HG03060 (cell line): ENCODE measurements at regions not wholly inside any gene's neighbourhood (a gene's known extent, or its start where the extent isn't known, plus 50 kb on each side); places are given as distances from the start of the nearest gene placed in this dataset.
"Not testable (repeated sequence)": the region's sequence is repeated elsewhere in the genome, so short reads cannot be mapped to it uniquely, and the experiment has no call there.

Source experiments
- ATAC-seq: cut with Tn5 transposase; IDR thresholded peaks from one replicate; pipeline ENCODE4 v1.9.1; 2021; ENCODE audit warnings: low read depth, moderate number of reproducible peaks; ENCODE audit not compliant: unreplicated experiment

- ATAC-seq: no peak
Observed at GRCh38 chr1:238331557-238331956, 440.8 kb upstream of the ZP4 start.

GRCh38 chr1:238329671-238330070 lies 438.9 kb upstream of the ZP4 start:
- ATAC-seq: no peak

- not testable (repeated sequence) for ATAC-seq
Observed at GRCh38 chr1:238327033-238327432, 436.3 kb upstream of the ZP4 start.

GRCh38 chr1:238326479-238326878 lies 435.8 kb upstream of the ZP4 start:
- ATAC-seq: not testable (repeated sequence)

DNA sequence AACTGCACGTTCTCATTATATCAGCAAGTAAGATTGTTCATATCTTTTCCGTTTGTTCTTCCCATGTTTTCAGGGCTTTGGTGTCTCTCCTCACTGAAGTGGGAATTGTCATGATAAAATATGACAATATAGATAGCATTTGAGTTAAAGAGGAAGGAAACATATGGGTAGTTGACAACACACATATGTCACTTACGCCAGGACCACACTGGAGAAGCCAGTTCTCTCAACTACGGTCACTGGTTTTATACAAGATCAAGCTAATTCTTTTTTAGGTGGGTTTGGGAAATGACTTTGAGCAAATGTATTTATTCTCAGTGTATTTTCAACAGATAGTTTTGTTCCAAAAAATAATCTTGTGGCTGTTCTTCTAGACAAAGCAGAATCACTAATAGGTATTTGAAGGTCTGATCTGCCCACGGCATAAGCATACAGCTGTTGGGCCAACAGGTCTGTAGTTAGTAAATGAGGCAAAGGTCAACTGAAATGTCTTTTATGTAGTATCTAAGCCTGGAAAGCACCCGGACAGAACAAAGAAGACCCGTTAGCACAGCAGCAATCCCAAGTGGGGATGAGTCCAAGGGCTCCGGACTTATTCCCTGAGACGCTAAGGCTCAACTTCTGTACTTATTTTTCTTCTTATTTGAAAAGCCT lies 433.6 kb upstream of the ZP4 start:
- no peak for ATAC-seq

DNA sequence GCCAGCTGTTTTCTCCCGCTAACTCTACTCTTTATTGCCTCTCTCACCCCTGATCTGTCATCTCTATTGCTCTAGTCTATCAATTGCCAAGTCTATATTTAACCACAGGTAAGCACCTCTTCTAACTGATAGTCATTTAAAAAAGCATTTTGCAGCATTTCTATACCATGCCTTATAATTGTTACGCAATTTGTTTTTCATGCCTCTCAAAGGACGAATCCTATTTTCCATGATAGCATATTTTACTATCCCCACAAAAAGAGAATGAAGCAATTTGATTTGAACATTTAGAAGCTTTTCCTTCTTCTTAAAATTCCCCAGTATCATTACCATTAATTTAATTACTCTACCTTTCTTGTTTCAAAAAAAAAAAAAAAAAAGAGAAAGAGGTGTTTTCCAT lies 432.8 kb upstream of the ZP4 start:
- ATAC-seq: no peak

GRCh38 chr1:238319957-238320356 lies 429.2 kb upstream of the ZP4 start:
- no peak for ATAC-seq

GRCh38 chr1:238318294-238319110 lies 427.8 kb upstream of the ZP4 start:
- no peak for ATAC-seq

GRCh38 chr1:238312969-238313368 lies 422.2 kb upstream of the ZP4 start:
- no peak for ATAC-seq

DNA sequence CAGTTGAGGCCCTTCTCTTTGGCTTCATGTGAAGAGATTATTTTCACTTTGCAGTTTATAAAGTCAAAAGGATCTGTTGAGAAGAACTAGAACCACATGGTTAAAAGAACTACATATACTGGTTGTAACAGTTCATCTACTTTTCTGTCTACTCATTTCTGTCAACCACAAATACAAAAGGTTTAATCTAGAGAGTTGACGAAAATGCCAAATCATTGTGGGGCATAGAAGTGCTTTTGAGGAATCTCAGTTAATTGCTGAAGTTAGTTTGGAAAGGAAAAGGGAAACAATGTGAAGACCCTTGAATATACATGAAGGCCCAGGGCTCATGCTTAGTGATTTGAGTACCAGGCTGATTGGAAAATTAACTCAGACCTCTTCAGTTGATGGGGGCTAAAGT lies 415.7 kb upstream of the ZP4 start:
- ATAC-seq: no peak

GRCh38 chr1:238302646-238303045 lies 411.9 kb upstream of the ZP4 start:
- no peak for ATAC-seq

- no peak for ATAC-seq
Observed at GRCh38 chr1:238296371-238296770, 405.6 kb upstream of the ZP4 start.

- no peak for ATAC-seq
Observed at GRCh38 chr1:238293075-238293474, 402.4 kb upstream of the ZP4 start.

- ATAC-seq: no peak
Observed at GRCh38 chr1:238281418-238281817, 390.7 kb upstream of the ZP4 start.

DNA sequence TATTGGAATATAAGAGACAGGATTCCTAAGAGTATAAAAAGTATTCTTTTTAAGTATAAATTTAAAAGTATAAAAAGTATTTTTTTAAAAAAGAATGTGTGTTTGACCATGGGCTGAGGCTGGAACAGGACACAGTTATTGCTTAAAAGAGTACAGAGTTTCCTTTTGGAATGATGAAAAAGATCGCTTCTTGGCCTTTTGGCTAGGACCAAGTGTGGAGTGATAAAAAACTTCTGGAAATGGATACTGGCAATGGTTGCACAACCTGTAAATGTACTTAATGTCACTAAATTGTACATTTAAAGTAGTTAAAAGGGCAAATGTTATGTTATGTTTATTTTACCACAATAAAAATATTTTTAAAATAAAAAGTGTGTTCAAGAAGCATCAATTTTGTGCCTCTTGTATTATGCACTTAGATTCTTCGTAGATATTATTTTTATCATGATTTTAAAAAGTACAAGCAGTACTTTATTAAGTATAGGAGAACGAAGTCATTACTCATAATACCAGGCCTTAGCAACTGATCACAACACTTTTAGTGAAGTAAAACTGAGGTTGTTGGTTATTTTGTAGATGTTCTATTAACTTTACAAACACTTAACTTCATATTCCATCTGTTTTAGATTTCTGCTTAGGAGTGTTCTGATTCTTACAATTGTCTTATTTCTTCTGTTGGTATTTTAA lies 389.1 kb upstream of the ZP4 start:
- no peak for ATAC-seq

DNA sequence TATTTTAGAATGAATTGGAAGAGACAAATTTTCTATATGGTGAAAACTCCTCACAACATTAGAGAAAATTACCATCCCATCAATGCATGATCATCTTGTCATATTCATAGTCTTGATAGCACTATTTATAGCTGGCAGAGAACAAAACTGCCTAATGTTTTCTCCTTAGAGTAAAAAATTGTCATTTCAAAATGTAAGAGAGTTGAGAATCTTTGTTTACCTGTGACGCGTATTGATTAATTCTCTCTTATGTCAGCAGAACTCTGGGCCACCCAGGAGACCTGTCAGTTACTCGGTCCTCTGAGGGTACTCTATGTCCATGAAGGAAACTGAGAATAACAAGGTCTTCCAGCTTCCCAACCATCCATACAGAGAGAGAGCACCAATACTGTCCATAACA lies 381.4 kb upstream of the ZP4 start:
- ATAC-seq: no peak

- no peak for ATAC-seq
Observed at GRCh38 chr1:238265866-238266265, 375.1 kb upstream of the ZP4 start.

GRCh38 chr1:238264951-238265350 lies 374.2 kb upstream of the ZP4 start:
- no peak for ATAC-seq

DNA sequence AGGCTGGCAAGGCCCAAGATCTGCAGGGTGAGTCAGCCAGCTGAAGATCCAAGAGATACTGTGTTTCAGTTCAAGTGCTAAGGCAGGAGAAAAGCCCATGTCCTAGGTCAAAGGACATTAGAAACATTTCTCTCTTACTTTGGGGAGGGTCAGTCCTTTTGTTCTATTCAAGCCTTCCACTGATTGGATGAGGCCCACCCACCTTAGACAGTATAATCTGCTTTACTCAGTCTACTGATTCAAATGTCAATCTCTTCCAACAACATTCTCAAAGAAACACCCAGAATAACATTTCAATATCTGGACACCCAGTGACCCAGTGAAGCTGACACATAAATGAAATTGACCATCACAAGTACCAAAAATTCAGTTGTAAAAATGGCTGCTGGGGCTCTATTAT lies 367.8 kb upstream of the ZP4 start:
- no peak for ATAC-seq

- no peak for ATAC-seq
Observed at GRCh38 chr1:238257018-238257621, 366.4 kb upstream of the ZP4 start.

DNA sequence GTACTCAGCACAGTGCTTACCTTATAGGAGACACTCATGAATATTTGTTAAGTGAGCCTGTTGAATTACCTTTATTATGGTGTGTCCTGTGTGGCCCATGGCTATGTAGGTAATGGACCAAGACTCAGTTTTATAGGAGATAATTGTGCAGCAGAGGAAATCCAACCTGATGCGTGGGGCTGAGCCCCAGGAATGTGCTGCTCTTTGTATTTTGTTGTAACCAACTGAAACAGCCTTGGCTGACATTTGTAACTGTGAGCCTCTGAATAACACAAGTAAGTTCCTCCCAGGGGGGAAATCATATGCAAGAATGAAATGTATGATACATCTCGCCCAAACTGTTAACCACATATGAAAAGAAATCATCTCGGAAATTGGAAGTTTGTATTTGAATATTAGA lies 364.2 kb upstream of the ZP4 start:
- no peak for ATAC-seq
